Fibroblast of pulmonary artery (primary cell): ENCODE measurements at regions not wholly inside any gene's neighbourhood (a gene's known extent, or its start where the extent isn't known, plus 50 kb on each side); places are given as distances from the start of the nearest gene placed in this dataset.
A peak's percentile ranks its signal among the peaks of the same experiment; 100 is the strongest.
"Not testable (repeated sequence)": the region's sequence is repeated elsewhere in the genome, so short reads cannot be mapped to it uniquely, and the experiment has no call there.

Experiments used
- DNase-seq: peaks from one replicate; pipeline ENCODE4 v3.0.0-alpha.2; 2010; ENCODE audit warnings: low read depth
- H3K4me3 ChIP-seq: replicated peaks from 2 replicates; pipeline ENCODE4 v1.5.1; 2011; ENCODE audit warnings: low read depth, mild to moderate bottlenecking, control low read depth, low read length, moderate library complexity
- TF ChIP-seq, protein P1 (sequence below): IDR thresholded peaks from 2 replicates; pipeline ENCODE4 v1.5.1; 2011; ENCODE audit warnings: mild to moderate bottlenecking, control low read depth, low read length, inconsistent platforms; ENCODE audit errors: missing control alignments

DNA sequence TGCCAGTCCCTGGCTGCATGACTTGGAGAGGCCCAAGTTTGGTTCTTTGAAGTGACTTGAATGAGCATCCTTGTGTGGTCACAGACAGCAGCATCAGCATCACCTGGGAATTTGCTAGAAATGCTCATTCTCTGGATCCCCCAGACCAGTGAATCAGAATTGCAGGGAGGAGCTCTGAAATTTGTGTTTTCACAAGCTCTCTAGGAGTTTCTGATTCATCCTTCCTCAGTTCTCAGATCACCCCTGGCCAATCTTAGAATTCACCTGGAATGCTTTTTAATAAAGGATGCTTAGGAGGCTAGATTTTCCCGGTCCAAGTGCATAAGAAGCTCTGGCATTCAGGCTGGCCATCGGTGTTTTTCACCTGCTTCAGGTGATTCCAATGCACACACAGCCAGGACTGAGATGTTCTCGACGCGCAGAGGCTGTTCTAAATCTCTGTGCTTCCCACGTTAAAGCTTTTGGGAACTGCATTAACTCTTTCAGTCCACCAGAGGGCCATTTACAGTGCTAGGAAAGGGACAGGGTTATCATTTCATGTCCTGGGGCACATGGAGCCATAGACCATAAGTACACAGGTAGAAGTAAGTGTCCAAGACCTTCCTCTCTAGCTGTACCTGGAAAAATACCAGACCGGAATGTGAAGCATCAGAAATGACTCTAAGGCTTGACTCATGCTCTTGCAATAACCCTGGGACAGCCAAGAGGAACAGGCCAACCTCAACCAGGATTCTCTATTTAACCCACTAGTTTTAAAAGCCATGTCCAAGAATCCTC is 85.7 kb upstream of the XYLT1 start:
- no peak overlapping the region for H3K4me3 ChIP-seq
- TF ChIP-seq, protein P1, sequence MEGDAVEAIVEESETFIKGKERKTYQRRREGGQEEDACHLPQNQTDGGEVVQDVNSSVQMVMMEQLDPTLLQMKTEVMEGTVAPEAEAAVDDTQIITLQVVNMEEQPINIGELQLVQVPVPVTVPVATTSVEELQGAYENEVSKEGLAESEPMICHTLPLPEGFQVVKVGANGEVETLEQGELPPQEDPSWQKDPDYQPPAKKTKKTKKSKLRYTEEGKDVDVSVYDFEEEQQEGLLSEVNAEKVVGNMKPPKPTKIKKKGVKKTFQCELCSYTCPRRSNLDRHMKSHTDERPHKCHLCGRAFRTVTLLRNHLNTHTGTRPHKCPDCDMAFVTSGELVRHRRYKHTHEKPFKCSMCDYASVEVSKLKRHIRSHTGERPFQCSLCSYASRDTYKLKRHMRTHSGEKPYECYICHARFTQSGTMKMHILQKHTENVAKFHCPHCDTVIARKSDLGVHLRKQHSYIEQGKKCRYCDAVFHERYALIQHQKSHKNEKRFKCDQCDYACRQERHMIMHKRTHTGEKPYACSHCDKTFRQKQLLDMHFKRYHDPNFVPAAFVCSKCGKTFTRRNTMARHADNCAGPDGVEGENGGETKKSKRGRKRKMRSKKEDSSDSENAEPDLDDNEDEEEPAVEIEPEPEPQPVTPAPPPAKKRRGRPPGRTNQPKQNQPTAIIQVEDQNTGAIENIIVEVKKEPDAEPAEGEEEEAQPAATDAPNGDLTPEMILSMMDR, result peak; percentile 46
- DNase-seq, result peak; percentile 11

DNA sequence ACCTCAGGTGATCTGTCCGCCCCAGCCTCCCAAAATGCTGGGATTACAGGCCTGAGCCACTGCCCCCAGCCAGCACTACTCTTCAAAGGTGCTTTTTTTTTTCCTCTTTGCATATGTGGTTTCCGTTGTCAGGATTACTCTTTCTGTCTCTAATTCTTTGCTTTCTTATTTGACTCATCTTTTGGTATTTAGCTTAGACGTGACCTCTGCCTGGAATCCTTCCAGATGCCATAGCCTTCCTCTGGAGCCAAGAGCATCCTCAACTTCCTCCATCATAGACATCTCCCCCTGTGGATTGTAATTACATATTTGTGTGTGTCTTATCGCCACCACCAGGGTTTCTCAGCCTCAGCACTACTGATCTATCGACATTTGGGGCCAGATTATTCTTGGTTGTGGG is 84.4 kb upstream of the XYLT1 start:
- no peak overlapping the region for H3K4me3 ChIP-seq
- peak; percentile 21 for DNase-seq
- TF ChIP-seq, protein P1, result no peak

DNA sequence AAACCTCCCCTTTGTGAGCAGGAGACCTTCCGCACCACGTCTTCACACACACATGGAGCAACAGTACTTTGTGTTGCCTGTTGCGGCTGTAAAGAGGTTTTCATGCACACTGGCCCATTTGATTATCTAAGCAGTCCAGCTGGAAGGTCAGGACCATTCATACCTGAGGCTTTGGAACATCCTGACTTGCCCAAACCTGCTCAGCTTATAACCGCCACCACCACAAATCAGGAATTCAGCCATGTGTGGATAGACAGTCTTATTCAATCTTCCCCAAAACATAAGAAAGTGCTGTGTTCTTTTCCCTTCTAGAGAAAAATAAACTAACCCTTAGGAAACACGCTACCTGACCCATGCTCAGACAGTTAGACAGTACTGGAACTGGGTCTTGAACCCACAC is 81.6 kb upstream of the XYLT1 start:
- H3K4me3 ChIP-seq, result no peak overlapping the region
- TF ChIP-seq, protein P1, result no peak
- DNase-seq, result no peak

DNA sequence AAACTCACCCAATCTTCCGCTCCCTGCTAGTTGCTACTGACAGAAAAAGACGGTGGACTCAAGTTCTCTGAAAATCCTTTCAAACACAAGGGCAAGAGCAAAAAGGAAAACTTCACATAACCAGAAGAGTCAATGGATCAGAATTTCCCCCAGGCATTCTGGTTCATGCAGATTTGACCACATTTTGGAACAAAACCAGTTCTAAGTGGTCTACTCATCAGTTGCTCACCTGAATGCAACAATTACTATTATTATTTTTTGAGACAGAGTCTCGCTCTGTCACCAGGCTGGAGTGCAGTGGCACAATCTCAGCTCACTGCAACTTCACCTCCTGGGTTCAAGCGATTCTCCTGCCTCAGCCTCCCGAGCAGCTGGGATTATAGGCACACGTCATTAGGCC is 80.9 kb upstream of the XYLT1 start:
- not testable (repeated sequence) for H3K4me3 ChIP-seq, DNase-seq

DNA sequence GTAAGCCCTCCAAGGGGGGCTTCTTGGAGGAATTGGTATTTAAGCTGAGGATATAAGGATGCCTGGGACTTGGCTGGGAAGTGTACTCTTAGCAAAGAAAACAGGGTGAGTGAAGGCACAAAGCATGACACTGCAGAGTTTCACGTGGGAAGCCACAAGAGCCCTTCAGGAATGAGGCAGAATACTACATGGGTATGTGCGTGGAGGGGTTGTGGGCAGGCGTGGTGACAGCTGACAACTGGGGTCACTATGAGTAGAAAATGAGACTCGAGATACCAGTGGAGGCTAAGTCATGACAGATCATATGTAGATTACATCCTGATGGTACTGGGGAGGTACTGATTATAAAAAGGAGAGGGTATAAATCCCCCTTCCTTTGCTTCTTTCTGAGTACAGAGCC is 78.1 kb upstream of the XYLT1 start:
- TF ChIP-seq, protein P1, result no peak
- DNase-seq, result no peak
- no peak overlapping the region for H3K4me3 ChIP-seq

DNA sequence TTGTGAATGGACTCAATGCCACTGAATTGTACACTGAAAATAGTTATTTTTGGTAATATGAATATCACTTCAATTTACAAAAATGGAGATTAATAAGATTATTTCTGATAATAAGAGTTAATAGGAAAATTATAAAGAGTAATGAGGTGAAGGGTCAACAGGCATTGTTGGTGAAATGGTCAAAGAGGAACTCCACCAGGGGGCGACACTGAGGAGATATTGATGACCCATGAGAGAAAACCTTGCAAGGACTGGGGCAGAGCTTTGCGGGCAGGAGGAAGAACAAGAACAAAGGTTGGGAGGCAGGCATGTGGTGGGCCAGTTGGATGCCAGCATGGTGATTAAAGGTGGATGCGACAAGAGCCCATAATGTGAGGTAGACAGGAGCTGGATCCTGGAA is 74.0 kb upstream of the XYLT1 start:
- H3K4me3 ChIP-seq, result no peak overlapping the region
- DNase-seq, result no peak
- TF ChIP-seq, protein P1, result peak; percentile 3

DNA sequence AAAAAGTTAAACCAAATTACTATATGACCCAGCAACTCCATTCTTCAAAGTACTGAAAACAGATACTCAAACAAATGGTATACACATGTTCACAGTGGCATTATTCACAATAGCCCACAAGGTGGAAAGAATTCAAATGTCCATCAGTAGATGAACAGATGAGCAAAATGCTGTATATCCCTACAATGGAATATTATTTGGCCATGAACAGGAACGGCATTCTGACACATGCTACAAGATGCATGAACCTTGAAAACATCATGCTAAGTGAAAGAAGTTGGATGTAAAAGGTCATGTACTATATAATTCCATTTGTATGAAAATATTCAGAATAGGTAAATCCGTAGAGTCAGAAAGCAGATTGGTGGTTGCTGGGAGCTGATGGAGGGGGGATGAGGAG is 73.5 kb upstream of the XYLT1 start:
- H3K4me3 ChIP-seq, result no peak overlapping the region

More for the DNA sequence above, 73.5 kb upstream of the XYLT1 start:
- no peak for DNase-seq
- TF ChIP-seq, protein P1, result no peak
